AG04449 (cell line): ENCODE measurements at regions not wholly inside any gene's neighbourhood (a gene's known extent, or its start where the extent isn't known, plus 50 kb on each side); places are given as distances from the start of the nearest gene placed in this dataset.

ENCODE experiments used
- CTCF ChIA-PET: fragments of 350-600 bp; formaldehyde crosslinking; extraction: SDS; loops from one replicate; lab custom pipeline; 2021; ENCODE audit warnings: antibody characterized with exemption; lab: Yijun Ruan, JAX
- POLR2A ChIA-PET: fragments of 400-600, 350-600 bp; formaldehyde crosslinking; extraction: SDS; loops from one replicate; lab custom pipeline; 2020; ENCODE audit warnings: antibody characterized with exemption, inconsistent platforms; lab: Yijun Ruan, JAX
- DNase-seq: peaks from one replicate; pipeline ENCODE4 v3.0.0-alpha.2; 2010; ENCODE audit warnings: low read depth, low spot score
- H3K4me3 ChIP-seq: 2 replicates; pipeline ENCODE4 v1.5.1; 2011; ENCODE audit warnings: low read depth, mild to moderate bottlenecking, control low read depth, low read length
- TF ChIP-seq, protein P1 (sequence below): IDR thresholded peaks from one replicate; pipeline ENCODE4 v1.5.1; 2011; ENCODE audit warnings: mild to moderate bottlenecking, moderate library complexity, low read length, control low read depth, inconsistent platforms; ENCODE audit not compliant: insufficient read depth; ENCODE audit errors: missing control alignments

GRCh38 chr16:56140645-56141044, 50.6 kb upstream of the GNAO1 start:
- no peak for DNase-seq
- CTCF ChIA-PET = no interaction called here
- TF ChIP-seq, protein P1, sequence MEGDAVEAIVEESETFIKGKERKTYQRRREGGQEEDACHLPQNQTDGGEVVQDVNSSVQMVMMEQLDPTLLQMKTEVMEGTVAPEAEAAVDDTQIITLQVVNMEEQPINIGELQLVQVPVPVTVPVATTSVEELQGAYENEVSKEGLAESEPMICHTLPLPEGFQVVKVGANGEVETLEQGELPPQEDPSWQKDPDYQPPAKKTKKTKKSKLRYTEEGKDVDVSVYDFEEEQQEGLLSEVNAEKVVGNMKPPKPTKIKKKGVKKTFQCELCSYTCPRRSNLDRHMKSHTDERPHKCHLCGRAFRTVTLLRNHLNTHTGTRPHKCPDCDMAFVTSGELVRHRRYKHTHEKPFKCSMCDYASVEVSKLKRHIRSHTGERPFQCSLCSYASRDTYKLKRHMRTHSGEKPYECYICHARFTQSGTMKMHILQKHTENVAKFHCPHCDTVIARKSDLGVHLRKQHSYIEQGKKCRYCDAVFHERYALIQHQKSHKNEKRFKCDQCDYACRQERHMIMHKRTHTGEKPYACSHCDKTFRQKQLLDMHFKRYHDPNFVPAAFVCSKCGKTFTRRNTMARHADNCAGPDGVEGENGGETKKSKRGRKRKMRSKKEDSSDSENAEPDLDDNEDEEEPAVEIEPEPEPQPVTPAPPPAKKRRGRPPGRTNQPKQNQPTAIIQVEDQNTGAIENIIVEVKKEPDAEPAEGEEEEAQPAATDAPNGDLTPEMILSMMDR = no peak
- POLR2A ChIA-PET = no interaction called here
- no peak overlapping the region for H3K4me3 ChIP-seq

DNA sequence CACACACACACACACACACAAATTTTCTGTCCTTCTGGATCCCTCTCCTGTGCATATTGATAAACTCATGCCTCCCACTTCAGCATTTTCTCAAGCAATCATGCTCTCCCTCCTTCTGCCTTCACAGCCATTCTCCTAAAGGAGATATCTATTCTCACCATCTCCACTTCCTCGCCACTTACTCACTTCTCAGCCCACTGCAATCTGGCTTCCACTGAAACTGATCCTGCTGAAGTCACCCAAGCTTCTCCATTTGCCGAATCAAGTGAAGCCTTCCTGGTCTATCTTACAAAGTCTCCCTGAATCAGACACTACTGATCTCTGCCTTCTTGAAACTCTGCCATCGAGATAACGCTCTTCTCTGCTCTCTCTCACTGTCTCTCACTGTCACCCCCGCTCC, 54.0 kb upstream of the GNAO1 start:
- no peak for DNase-seq
- CTCF ChIA-PET = no interaction called here
- POLR2A ChIA-PET = no interaction called here
- TF ChIP-seq, protein P1 = no peak
- H3K4me3 ChIP-seq = no peak overlapping the region

DNA sequence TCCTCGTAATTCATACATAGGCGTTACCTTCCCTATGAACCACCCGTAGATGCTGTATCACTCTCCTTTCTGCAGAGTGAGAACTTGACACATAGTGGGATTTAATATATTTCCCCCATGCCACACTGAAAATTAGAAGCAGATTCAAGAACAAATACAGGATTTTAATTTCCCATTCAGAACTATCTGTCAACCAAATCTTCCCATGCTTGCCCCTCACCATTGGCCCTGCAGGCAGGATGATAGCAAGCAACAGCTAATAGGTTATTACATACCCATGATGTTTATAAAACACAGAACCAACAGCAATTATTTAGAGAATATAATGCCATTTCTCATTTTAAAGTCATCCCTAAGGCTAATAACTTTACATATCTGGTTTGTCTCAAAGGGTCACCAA, 55.0 kb upstream of the GNAO1 start:
- ChIA-PET CTCF (no interaction called here), POLR2A (no interaction called here)
- TF ChIP-seq, protein P1 = no peak
- no peak overlapping the region for H3K4me3 ChIP-seq
- DNase-seq = no peak

DNA sequence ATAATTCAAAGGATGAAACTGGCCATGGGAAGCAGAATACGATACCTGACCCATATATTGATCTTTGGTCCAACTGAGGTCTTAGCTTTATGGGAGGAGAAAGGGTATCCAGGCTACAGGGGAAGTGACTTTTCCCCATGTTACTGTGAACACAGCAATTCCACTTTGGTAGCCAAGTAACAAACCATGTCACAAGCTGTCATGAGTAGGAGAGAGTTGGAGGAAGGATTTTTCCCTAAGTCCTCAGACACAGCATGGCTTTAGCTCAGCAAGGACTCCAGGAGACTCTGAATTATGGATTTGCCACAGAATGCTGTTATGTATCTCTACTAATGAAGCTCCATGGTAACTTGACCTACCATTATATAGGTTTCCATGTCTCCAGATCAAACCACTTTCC, 56.5 kb upstream of the GNAO1 start:
- no peak overlapping the region for H3K4me3 ChIP-seq
- DNase-seq = no peak
- POLR2A ChIA-PET = no interaction called here
- TF ChIP-seq, protein P1 = no peak
- CTCF ChIA-PET = no interaction called here

GRCh38 chr16:56125922-56126321, 65.4 kb upstream of the GNAO1 start:
- ChIA-PET POLR2A (no interaction called here), CTCF (no interaction called here)
- no peak for DNase-seq
- H3K4me3 ChIP-seq = no peak overlapping the region
- TF ChIP-seq, protein P1 = no peak

DNA sequence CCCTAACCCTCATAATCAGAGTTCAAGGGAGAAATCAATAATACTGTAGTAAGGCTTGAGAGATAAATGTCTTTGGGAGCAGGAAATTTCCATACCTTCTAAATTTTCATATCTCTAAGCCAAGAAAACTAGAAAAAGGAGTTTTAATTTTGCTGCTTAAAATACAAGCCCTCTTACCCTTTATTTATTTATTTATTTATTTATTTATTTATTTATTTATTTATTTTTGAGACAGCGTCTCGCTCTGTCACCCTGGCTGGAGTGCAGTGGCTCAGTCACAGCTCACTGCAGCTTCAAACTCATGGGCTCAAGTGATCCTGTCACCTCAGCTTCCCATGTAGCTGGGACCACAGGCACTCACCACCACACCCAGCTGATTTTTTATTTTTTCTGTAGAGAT, 69.0 kb upstream of the GNAO1 start:
- CTCF ChIA-PET = no interaction called here

More for the DNA sequence above, 69.0 kb upstream of the GNAO1 start:
- TF ChIP-seq, protein P1 = no peak
- H3K4me3 ChIP-seq = no peak overlapping the region
- POLR2A ChIA-PET = no interaction called here
- no peak for DNase-seq
